HEK293T (cell line): ENCODE measurements at regions not wholly inside any gene's neighbourhood (a gene's known extent, or its start where the extent isn't known, plus 50 kb on each side); places are given as distances from the start of the nearest gene placed in this dataset.

ENCODE experiments used
- CTCF ChIA-PET: fragments of 350-600 bp; formaldehyde crosslinking; extraction: SDS; loops from one replicate; lab custom pipeline; 2021; ENCODE audit warnings: antibody characterized with exemption, inconsistent platforms; lab: Yijun Ruan, JAX
- POLR2A ChIA-PET: fragments of 350-600 bp; formaldehyde crosslinking; extraction: SDS; loops from one replicate; lab custom pipeline; 2020; ENCODE audit warnings: antibody characterized with exemption, inconsistent platforms; lab: Yijun Ruan, JAX
- DNase-seq: peaks from one replicate; pipeline ENCODE4 v3.0.0; 2012; ENCODE audit warnings: mixed read lengths; ENCODE audit errors: extremely low spot score
- ARNT ChIP-seq: fragments of 450-650 bp; IDR thresholded peaks from 2 replicates; pipeline ENCODE4 v1.6.1; 2017; ENCODE audit warnings: mild to moderate bottlenecking
- BHLHE40 ChIP-seq: fragments of 450-650 bp; IDR thresholded peaks from 2 replicates; pipeline ENCODE4 v1.6.1; 2016; ENCODE audit warnings: mild to moderate bottlenecking, moderate library complexity, borderline replicate concordance
- CTBP1 ChIP-seq: fragments of 450-650 bp; IDR thresholded peaks from 2 replicates; pipeline ENCODE4 v1.6.1; 2016; ENCODE audit warnings: borderline replicate concordance
- ELF4 ChIP-seq: fragments of 450-650 bp; IDR thresholded peaks from 2 replicates; pipeline ENCODE4 v1.6.1; 2017; ENCODE audit warnings: antibody characterized with exemption
- FOXA1 ChIP-seq: fragments of 450-650 bp; IDR thresholded peaks from 2 replicates; pipeline ENCODE4 v1.6.1; 2016; ENCODE audit warnings: mild to moderate bottlenecking
- FOXK2 ChIP-seq: fragments of 450-650 bp; IDR thresholded peaks from 2 replicates; pipeline ENCODE4 v1.6.1; 2016; ENCODE audit warnings: mild to moderate bottlenecking
- FOXM1 ChIP-seq: fragments of 450-650 bp; IDR thresholded peaks from 2 replicates; pipeline ENCODE4 v1.6.1; 2017; ENCODE audit warnings: mild to moderate bottlenecking, borderline replicate concordance
- HDGF ChIP-seq: fragments of 450-650 bp; IDR thresholded peaks from 2 replicates; pipeline ENCODE4 v1.6.1; 2017; ENCODE audit warnings: antibody characterized with exemption, borderline replicate concordance
- L3MBTL2 ChIP-seq: fragments of 450-650 bp; conservative IDR thresholded peaks from 2 replicates; pipeline ENCODE4 v1.6.1; 2016; ENCODE audit warnings: mild to moderate bottlenecking
- LEF1 ChIP-seq: fragments of 450-650 bp; IDR thresholded peaks from 2 replicates; pipeline ENCODE4 v1.6.1; 2017; ENCODE audit warnings: mild to moderate bottlenecking, borderline replicate concordance
- NFRKB ChIP-seq: fragments of 450-650 bp; IDR thresholded peaks from 2 replicates; pipeline ENCODE4 v1.6.1; 2016; ENCODE audit warnings: mild to moderate bottlenecking, moderate library complexity
- SP1 ChIP-seq: fragments of 450-650 bp; IDR thresholded peaks from 2 replicates; pipeline ENCODE4 v1.6.1; 2017
- SUZ12 ChIP-seq: fragments of 450-650 bp; IDR thresholded peaks from 2 replicates; pipeline ENCODE4 v1.6.1; 2016; ENCODE audit warnings: mild to moderate bottlenecking
- TARDBP ChIP-seq: fragments of 450-650 bp; IDR thresholded peaks from 2 replicates; pipeline ENCODE4 v1.6.1; 2016
- ZNF384 ChIP-seq: fragments of 450-650 bp; IDR thresholded peaks from 2 replicates; pipeline ENCODE4 v1.6.1; 2016
- TF ChIP-seq, protein P1 (sequence below): fragments of 450-650 bp; IDR thresholded peaks from 2 replicates; pipeline ENCODE4 v1.6.1; 2016

- no peak for TF ChIP-seq SUZ12
- TF ChIP-seq, protein P1, sequence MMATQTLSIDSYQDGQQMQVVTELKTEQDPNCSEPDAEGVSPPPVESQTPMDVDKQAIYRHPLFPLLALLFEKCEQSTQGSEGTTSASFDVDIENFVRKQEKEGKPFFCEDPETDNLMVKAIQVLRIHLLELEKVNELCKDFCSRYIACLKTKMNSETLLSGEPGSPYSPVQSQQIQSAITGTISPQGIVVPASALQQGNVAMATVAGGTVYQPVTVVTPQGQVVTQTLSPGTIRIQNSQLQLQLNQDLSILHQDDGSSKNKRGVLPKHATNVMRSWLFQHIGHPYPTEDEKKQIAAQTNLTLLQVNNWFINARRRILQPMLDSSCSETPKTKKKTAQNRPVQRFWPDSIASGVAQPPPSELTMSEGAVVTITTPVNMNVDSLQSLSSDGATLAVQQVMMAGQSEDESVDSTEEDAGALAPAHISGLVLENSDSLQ = no peak
- TF ChIP-seq L3MBTL2 = no peak
- TF ChIP-seq SP1 = no peak
- TF ChIP-seq ZNF384 = no peak
- TF ChIP-seq FOXM1 = no peak
- TF ChIP-seq ELF4 = no peak
- no peak for TF ChIP-seq HDGF
- TF ChIP-seq FOXK2 = no peak
- TF ChIP-seq LEF1 = no peak
- TF ChIP-seq ARNT = no peak
- no peak for TF ChIP-seq CTBP1
- no peak for TF ChIP-seq TARDBP
- TF ChIP-seq FOXA1 = no peak
- ChIA-PET POLR2A (no interaction called here), CTCF (no interaction called here)
- DNase-seq = no peak
Measured at GRCh38 chr16:85353013-85353412, 240.7 kb upstream of the CIBAR2 start.

DNA sequence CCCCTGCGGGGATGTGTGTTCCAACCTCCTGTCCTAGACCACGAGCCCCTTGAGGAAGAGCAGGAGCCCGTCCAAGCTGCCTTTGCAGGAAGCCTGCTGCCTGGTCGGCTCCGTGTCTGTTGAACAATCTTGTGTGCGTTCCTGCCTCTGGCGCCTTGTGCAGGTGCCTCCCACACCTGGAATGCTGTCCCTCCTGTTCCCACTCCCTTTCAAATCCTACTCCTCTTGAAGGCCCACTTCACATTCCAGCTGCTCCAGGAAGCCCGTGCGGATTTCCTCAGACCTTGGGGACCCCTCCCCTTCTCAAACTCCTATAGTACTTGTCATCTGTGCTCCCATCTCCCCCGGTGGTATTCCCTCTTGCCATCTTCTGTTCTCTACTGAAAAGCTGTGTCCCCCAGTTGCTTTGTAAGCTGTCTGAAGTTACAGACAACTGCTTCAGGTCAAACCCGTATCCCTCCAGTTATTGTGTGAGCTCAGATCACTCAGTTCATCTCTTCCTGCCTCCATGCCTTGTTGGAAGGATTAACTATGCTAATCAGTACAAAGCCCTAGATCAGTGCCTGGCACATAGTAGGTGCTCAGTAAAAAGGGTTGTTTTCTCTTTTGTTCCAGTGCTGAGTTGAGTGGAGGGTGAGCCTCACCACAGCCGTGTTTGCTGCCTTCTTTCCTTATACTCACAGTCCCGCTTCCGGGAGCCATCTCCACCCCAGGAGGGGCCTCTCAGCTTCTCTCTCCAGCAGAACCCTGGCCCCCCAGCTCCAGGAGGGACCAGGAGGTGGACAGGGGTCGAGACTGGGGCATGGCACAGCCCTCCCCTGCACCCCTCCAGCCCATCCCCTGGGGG lies 241.8 kb upstream of the CIBAR2 start:
- ChIA-PET CTCF (interaction anchor here (1.1 to 1.5 kb wide), 2 partner anchors 12 to 23 kb away, joined by 3 read pairs; no protein-coding TSS in a partner anchor), POLR2A (no interaction called here)
- no peak for TF ChIP-seq ELF4
- no peak for DNase-seq

DNA sequence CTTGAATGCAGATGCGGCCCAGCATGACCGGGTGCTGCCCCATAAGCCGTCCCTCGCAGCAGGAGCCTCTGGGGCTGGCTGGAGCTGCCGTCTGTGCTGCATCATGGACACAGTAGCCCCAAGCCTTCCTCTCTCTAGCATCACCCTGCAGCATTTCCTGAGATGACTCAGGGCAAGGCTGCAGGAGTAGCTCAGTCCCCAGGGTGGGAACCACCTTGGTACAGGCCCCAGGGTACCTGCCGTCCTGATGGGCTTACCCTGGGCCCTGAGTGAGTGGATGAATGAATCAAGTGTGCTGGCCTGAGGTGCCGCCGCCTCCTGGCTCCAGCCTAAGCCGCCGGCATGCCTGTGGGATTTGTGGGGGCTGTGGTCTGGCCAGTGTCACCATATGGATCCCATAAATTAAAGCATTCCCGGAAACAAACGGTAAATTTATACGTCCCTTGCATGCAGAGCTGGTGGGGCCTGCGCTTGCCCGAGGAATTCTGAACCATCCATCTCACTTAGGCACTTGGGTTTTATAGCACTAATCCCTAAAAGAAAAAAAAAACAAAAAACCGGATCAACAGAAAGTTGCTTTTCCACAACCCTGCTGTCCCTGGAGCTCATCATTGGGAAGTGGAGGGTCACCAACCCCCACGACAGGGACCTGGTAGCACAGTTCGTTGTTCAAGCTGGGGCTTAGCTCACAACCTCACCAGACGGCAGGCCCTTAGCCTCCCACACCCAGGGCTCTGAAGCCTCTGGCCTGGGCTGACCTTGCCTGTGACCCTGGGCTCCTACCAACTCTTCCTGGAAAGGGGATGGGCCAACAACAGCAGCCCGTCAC lies 242.6 kb upstream of the CIBAR2 start:
- ChIA-PET CTCF (interaction anchor here (0.8 to 1.5 kb wide), 4 partner anchors 11 to 322 kb away, joined by 3 read pairs; no protein-coding TSS in a partner anchor), POLR2A (no interaction called here)
- TF ChIP-seq TARDBP (no peak), FOXM1 (no peak), ARNT (no peak), BHLHE40 (no peak), L3MBTL2 (no peak), SP1 (no peak), FOXK2 (no peak), ZNF384 (no peak), FOXA1 (no peak), SUZ12 (no peak), HDGF (no peak), LEF1 (no peak), CTBP1 (no peak)
- DNase-seq = no peak

DNA sequence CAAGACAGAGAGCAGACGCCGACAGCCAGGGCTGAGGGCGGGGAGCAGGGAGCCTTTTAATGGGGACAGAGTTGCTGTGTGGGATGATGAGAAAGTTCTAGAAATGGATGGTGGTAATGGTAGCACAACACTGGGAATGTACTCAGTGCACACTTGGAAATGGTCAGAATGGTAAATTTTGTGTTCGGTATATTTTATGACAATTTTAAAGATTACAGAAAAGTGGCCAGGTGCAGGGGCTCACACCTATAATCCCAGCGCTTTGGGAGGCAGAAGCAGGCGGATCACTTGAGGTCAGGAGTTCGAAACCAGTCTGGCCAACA lies 243.2 kb upstream of the CIBAR2 start:
- TF ChIP-seq BHLHE40 (no peak), SP1 (no peak), FOXM1 (no peak), SUZ12 (no peak), L3MBTL2 (no peak), HDGF (no peak), ARNT (no peak)
- TF ChIP-seq, protein P1 = no peak
- DNase-seq = no peak
- ChIA-PET POLR2A (no interaction called here), CTCF (interaction anchor here (0.8 to 1.2 kb wide), 2 partner anchors 241 to 321 kb away, joined by 3 read pairs; no protein-coding TSS in a partner anchor)

DNA sequence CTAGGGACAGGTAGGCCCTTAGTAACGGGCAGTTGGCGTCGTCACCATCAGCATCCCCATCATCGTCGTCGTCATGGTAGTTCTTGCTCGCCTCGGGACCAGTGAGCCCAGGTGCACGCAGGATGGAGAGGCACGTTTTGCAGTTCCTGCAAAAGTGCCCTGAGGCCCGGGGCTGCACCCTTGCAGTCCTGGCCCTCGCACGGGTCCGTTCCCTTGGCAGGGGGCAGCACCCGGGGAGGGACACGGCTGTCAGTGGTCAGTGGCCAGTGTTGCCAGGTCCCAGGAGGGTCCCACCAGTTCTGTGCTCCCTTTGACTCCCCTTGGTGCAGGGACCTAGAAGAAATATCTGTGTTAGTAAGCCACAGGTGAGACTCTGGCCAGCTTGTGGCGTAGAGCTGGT lies 243.9 kb upstream of the CIBAR2 start:
- ChIA-PET POLR2A (no interaction called here), CTCF (interaction anchor here (1.2 kb wide), 1 partner anchor 241 kb away, joined by 3 read pairs; no protein-coding TSS in a partner anchor)
- TF ChIP-seq NFRKB (no peak), FOXK2 (no peak), CTBP1 (no peak), ARNT (no peak), SUZ12 (no peak), FOXA1 (no peak), ELF4 (no peak), LEF1 (no peak), TARDBP (no peak), L3MBTL2 (no peak), BHLHE40 (no peak), HDGF (no peak), FOXM1 (no peak), SP1 (no peak), ZNF384 (no peak)
- TF ChIP-seq, protein P1 = no peak
- no peak for DNase-seq

DNA sequence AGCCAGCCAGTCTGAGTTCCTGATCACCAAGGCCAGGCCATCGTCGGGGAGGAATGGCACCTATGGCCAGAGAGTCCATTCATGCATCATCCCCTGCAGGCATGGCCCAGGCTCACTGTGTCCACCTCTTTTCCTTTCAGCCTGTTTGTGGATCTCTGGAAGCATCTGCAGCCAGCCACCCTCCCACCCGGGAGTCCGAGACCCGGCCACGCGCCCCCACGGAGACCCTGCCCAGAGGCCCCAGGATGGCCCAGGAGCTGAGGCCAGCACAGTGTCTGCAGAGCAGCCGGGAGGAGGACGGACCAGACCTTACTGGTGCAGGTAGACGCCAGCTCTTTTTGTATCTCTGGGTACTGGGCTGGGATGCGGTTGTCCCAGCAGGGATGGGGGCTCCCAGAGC lies 245.1 kb upstream of the CIBAR2 start:
- ChIA-PET POLR2A (no interaction called here), CTCF (no interaction called here)
- no peak for DNase-seq
- no peak for TF ChIP-seq LEF1
- TF ChIP-seq SUZ12 = no peak
- TF ChIP-seq FOXM1 = no peak
- TF ChIP-seq CTBP1 = no peak
- no peak for TF ChIP-seq ELF4
- no peak for TF ChIP-seq SP1
- TF ChIP-seq NFRKB = no peak
- TF ChIP-seq L3MBTL2 = no peak
- no peak for TF ChIP-seq FOXA1
- no peak for TF ChIP-seq ZNF384
- no peak for TF ChIP-seq ARNT
- no peak for TF ChIP-seq FOXK2
- no peak for TF ChIP-seq BHLHE40
- TF ChIP-seq, protein P1 = no peak
- no peak for TF ChIP-seq HDGF
